NCI-H1417 (cell line): ENCODE measurements at regions not wholly inside any gene's neighbourhood (a gene's known extent, or its start where the extent isn't known, plus 50 kb on each side); places are given as distances from the start of the nearest gene placed in this dataset.

Experiments used
- DNase-seq, 3 experiments: peaks; one replicate each; lab custom pipeline; 2025; lab: John Stamatoyannopoulos, UW

GRCh38 chr20:12022126-12022525, 104.4 kb downstream of the BTBD3 start:
- no peak for DNase-seq

- no peak for DNase-seq
These were observed 105.6 kb downstream of the BTBD3 start for GRCh38 chr20:12023194-12023795.

GRCh38 chr20:12028771-12029170, 111.1 kb downstream of the BTBD3 start:
- peak in 2 of 3 experiments; percentile 29 to 49 for DNase-seq

GRCh38 chr20:12030470-12030869, 112.8 kb downstream of the BTBD3 start:
- peak in 2 of 3 experiments; percentile 14 to 60 for DNase-seq

- no peak for DNase-seq
These were observed 118.4 kb downstream of the BTBD3 start for GRCh38 chr20:12036142-12036541.

GRCh38 chr20:12037521-12037920, 119.8 kb downstream of the BTBD3 start:
- DNase-seq, result no peak

GRCh38 chr20:12040261-12040660, 122.6 kb downstream of the BTBD3 start:
- no peak for DNase-seq

- DNase-seq, result no peak
These were observed 127.3 kb downstream of the BTBD3 start for GRCh38 chr20:12044969-12045368.

GRCh38 chr20:12047838-12048432, 130.2 kb downstream of the BTBD3 start:
- peak in 1 of 3 experiments; percentile 11 for DNase-seq

- DNase-seq, result no peak
These were observed 131.4 kb downstream of the BTBD3 start for GRCh38 chr20:12049125-12049524.

- DNase-seq, result no peak
These were observed 133.8 kb downstream of the BTBD3 start for GRCh38 chr20:12051206-12052163.

- DNase-seq, result no peak
These were observed 135.7 kb downstream of the BTBD3 start for GRCh38 chr20:12053353-12053752.

GRCh38 chr20:12054556-12054955, 136.9 kb downstream of the BTBD3 start:
- DNase-seq, result no peak

GRCh38 chr20:12055161-12055560, 137.5 kb downstream of the BTBD3 start:
- peak in 1 of 3 experiments; percentile 20 for DNase-seq

GRCh38 chr20:12056839-12057238, 139.1 kb downstream of the BTBD3 start:
- DNase-seq, result peak in 1 of 3 experiments; percentile 14

- DNase-seq, result no peak
These were observed 140.1 kb downstream of the BTBD3 start for GRCh38 chr20:12057778-12058177.

- peak in 1 of 3 experiments; percentile 60 for DNase-seq
These were observed 140.5 kb downstream of the BTBD3 start for GRCh38 chr20:12058216-12058615.

GRCh38 chr20:12061466-12061865, 143.8 kb downstream of the BTBD3 start:
- no peak for DNase-seq

- no peak for DNase-seq
These were observed 145.5 kb downstream of the BTBD3 start for GRCh38 chr20:12063106-12063684.

GRCh38 chr20:12064540-12064939, 146.8 kb downstream of the BTBD3 start:
- no peak for DNase-seq

- no peak for DNase-seq
These were observed 150.0 kb downstream of the BTBD3 start for GRCh38 chr20:12067686-12068085.

- DNase-seq, result no peak
These were observed 150.4 kb downstream of the BTBD3 start for GRCh38 chr20:12068121-12068520.
